Non-pigmented ciliary epithelial cell (primary cell): ENCODE measurements at regions not wholly inside any gene's neighbourhood (a gene's known extent, or its start where the extent isn't known, plus 50 kb on each side); places are given as distances from the start of the nearest gene placed in this dataset.
"Not testable (repeated sequence)": the region's sequence is repeated elsewhere in the genome, so short reads cannot be mapped to it uniquely, and the experiment has no call there.

Experiments used
- DNase-seq: peaks from one replicate; pipeline ENCODE4 v3.0.0-alpha.2; 2010; ENCODE audit warnings: low read depth

GRCh38 chr3:110888625-110889375 is 182.8 kb upstream of the NECTIN3 start:
- DNase-seq = not testable (repeated sequence)

DNA sequence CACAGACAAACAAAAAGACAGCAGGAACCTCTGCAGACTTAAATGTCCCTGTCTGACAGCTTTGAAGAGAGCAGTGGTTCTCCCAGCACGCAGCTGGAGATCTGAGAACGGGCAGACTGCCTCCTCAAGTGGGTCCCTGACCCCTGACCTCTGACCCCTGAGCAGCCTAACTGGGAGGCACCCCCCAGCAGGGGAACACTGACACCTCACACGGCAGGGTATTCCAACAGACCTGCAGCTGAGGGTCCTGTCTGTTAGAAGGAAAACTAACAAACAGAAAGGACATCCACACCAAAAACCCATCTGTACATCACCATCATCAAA is 182.3 kb upstream of the NECTIN3 start:
- DNase-seq = not testable (repeated sequence)

DNA sequence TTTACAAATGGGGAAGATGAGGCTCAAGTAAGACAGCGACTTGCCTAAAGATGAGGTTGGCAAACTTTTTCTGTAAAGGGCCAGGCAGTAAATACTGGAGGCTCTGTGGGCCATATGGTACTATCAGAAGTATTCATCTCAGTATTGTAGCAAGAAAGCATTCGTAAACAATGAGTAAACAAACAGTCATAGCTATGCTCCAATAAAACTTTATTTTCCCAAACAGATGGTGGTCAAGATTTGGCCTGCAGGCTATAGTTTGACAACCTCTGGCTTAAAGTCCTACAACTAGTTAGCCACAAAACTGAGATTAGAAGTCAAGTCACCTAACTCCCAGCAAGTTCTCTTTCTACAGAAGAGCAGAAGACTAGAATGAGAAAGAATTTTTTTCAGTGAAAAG is 177.0 kb upstream of the NECTIN3 start:
- no peak for DNase-seq

GRCh38 chr3:110895054-110895453 is 176.6 kb upstream of the NECTIN3 start:
- DNase-seq = no peak

DNA sequence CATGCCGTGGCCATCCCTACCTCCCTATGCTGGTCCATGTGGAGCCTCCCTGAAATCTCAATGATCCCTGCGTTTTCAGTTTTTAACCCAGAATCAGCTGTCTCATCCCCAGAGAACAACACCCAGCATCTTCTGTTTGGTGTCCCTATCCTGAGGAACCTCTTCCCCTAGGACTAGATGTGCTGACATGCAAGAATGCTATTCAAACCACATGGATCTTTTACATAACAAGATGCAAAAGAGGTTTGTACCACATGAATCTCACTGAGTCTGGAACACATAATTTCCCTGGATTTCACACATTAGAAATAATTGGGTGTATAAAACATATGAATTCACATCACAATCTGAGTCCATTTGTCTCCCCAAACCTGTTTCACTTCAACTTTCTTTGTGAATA is 174.6 kb upstream of the NECTIN3 start:
- no peak for DNase-seq

- no peak for DNase-seq
Observed at GRCh38 chr3:110900576-110900975, 171.0 kb upstream of the NECTIN3 start.

DNA sequence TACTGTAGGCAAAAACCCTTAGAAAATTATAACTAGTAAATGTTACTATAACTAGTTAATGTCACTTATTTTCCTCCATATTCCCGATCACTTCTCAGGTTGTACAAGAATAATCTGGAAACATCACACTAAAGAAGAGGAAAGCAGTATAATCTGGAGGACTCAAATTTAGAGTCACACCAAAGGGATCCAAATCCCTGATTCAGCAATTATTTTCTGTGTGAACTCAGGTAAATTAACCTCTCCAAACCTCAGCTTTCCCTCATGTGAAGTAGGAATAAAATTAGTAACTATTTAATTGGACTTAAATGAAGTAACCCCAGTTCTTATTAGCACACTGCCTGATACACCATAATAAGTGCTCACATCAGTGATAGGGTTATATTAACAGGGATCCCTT is 170.1 kb upstream of the NECTIN3 start:
- DNase-seq = no peak

DNA sequence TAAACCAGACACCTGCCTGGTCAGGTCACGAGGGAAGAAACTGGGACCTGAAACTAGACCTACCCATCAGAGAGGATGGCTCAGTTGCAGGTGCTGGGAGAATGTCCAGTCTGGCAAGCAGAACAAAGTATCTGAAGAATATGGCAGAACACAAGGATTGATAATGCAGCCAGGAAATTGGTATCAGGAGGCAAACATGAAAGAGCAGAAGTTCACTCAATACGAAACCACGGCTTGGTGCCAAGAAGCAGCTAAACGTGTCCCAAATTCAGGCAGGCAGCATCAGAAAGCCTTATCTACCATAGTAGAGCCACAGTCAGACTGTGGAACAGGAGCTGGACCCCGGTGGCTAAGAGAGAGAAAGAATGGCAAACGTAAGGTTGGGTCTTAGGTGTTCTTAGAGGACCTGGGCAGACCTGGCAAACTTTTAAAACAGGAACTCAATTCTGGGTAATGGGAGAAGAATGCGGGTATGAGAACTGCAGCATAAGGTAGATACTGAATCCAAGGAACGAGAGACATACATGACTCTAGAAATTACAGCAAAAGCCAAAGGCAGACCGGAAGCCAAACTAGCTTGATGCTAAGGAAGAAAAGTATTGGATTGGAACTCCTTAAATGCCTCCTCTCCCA is 169.0 kb upstream of the NECTIN3 start:
- no peak for DNase-seq

DNA sequence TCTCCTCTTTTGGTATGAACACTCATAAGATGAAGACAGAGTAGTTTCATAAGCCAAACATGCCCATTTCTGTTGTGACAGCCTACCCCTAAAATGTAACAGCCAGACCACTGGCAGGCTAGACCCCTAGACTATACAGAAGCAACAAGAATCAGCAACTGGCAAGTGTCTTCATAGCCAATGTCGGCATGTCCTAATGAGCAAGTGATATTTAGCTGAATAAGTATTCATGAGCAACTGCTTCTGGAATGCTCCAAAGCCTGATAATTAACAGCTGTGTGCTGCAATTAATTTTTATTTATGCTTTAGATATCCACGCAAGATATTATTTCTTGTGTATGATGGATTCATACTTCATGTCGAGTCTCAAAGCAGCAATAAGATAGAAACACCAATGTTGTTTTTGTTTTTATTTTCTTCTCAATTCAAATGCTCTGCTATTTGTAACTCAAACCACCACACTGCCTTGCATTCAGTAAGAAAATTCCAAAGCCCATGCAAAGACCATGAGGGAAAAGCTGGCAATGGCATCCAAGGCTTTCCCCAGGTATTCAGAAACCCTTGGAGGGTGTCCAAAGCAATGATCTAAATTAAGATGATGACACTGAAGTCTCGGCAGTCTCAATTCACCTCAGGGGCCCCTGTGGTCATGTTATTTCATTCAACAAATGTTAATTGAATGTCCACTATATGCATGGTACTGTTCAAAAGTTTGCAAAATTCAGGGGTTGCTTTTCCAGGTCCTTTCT is 167.7 kb upstream of the NECTIN3 start:
- DNase-seq = no peak

GRCh38 chr3:110904520-110904890 is 167.1 kb upstream of the NECTIN3 start:
- no peak for DNase-seq

- no peak for DNase-seq
Observed at GRCh38 chr3:110905121-110905520, 166.5 kb upstream of the NECTIN3 start.

- no peak for DNase-seq
Observed at GRCh38 chr3:110909839-110910238, 161.8 kb upstream of the NECTIN3 start.

DNA sequence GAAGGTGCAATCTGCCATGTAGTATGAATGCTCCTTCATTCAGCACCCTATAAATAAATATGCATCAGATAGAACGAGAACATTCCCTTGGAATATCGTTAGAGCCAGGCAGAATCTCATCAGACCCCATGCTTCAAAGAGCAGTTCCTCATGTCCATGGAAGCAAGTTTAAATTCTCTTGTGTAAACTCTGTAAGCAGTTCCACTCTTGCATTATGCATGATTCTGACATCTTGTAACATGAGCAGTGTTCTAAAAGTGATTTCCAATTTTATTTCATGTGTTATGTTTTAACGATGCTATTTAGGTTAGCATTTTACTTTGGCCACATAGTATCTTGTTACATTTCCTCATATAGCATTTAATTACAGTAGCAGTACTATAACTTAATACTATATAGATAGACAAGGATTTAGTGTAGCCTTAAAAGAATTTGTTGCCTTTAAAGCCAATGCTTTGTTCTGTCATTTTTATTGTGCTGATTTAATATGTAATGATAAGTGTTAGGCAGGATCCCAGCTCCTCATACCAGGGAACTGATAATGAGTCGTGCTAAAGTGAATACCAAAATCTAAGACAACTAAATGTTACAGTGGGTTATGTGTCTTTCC is 161.2 kb upstream of the NECTIN3 start:
- no peak for DNase-seq

GRCh38 chr3:110918963-110919362 is 152.7 kb upstream of the NECTIN3 start:
- DNase-seq = no peak

DNA sequence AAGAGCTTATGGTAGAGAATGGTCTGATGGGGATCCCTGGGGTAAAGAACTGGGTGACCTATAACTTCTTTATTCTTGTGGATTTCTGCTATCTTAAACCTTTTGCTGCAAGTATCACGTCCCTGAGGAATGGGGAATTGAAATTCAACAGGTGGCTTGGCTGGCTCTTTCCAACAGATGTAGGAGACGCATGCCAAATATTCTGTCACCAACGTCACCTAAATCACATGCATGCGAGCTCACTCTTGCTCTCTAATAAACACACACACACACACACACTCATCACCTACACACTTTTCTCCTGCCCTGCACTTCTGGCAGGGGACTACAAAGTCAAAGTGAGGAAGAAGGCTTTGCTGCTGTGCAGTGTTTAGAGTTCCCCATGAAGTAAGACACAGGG is 145.8 kb upstream of the NECTIN3 start:
- no peak for DNase-seq

DNA sequence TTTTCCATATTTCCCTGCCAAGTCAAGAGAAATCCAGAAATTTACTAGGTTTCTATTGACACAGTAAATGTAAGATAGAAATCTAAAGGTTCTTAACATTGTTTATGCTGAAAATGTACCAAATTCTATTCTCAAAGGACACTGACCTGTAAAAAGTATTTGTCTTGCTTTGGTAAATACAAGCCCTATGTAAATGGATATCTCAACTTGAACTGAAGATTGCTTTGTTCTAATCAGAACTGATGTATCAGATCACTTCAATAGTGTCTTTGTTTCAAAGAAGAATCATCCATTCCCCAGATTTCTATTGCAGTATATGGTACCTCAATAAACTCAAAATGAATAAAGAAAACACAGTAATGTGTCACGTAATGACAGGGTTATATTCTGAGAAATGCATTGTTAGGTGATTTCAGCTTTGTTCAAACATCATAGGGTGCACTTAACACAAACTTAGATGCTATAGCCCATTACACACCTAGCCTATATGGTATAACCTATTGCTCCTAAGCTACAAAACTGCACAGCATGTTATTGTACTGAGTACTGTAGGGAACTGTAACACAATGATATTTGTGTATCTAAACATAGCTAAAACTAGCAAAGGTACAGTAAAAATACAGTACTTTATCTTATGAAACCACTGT is 143.5 kb upstream of the NECTIN3 start:
- DNase-seq = no peak

DNA sequence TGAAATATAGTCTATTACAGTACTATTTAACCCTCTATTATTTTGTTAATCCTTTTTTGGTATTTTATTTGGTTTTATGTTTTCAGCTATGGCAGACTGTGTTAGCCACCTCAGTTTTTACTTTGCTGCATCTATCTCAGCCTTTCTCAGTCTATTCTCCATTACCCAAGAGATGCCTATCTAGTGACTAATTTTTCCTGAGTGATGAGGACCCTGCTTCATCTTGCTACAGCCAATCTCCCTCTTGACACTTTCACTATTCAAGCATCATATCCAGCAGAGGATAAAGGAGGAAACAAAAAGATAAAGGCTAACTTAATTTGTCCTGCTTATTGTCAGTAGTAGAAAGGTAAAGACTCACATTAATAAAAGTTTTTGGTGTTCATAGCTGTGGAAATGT is 141.8 kb upstream of the NECTIN3 start:
- DNase-seq = peak; percentile 6

GRCh38 chr3:110932567-110932966 is 139.0 kb upstream of the NECTIN3 start:
- peak; percentile 19 for DNase-seq

GRCh38 chr3:110933821-110934426 is 137.7 kb upstream of the NECTIN3 start:
- DNase-seq = peak; percentile 24

DNA sequence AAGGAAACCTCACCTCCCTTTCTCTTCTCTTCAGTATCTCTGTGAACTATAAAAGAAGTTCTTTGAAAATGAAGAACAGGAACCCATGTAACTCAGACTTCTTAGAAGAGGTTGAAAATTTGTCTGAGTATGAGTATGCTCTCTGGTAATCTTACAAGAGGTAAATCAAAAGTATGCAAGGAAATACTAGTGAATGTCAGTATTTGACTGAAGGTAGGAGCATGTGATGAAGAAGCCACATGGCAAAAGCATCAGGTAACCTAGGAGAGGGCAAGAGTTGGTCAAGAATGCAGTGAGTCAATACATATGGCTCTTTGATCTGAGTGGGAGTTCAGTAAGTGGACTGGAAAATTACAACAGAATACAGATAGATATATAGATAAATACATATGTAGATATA is 133.0 kb upstream of the NECTIN3 start:
- DNase-seq = no peak

GRCh38 chr3:110940055-110940454 is 131.6 kb upstream of the NECTIN3 start:
- no peak for DNase-seq

DNA sequence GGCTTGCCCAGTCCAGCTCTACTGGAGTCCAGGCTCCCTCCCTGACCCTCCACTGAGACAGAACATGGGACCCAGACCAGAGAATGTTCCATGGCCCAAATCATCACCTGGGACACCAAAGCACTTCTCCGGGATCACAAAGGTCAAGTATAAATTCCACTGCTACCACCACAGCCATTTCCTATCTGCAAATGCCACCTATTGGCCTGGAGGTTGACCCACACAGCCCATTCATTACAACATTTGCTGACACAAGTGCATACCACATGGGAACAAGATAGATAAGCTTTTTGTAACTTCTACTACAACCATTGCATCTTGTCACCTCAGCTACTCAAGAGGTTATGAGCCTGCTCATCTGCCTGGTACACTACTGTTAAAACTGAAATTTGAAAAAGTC is 126.8 kb upstream of the NECTIN3 start:
- DNase-seq = no peak
